G401 (cell line): ENCODE measurements at regions not wholly inside any gene's neighbourhood (a gene's known extent, or its start where the extent isn't known, plus 50 kb on each side); places are given as distances from the start of the nearest gene placed in this dataset.

ENCODE experiments used
- DNase-seq: peaks from one replicate; pipeline ENCODE4 v3.0.0-alpha.2; 2015; ENCODE audit warnings: low spot score
- in situ Hi-C: cut with HindIII; loops from 2 replicates; pipeline ENCODE4 v1.10.0; 2016; ENCODE audit warnings: low sequenced_read_pairs, mixed read lengths

DNA sequence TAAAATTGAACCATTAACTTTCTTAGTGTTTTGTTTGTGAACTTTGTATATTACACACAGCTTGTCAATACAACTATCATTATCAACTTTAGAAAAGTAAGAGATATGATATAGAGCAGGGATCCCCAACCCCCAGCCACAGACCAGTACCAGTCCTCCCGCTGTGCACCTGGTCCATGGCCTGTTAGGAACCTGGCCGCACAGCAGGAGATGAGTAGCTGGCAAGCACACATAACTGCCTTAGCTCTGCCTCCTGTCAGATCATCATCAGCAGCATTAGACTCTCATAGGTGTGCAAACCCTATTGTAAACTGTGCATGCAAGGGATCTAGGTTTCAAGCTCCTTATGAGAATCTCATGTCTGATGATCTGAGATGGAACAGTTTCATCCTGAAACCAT, 491.0 kb upstream of the NXPH2 start:
- in situ Hi-C loops: no loop called here

DNA sequence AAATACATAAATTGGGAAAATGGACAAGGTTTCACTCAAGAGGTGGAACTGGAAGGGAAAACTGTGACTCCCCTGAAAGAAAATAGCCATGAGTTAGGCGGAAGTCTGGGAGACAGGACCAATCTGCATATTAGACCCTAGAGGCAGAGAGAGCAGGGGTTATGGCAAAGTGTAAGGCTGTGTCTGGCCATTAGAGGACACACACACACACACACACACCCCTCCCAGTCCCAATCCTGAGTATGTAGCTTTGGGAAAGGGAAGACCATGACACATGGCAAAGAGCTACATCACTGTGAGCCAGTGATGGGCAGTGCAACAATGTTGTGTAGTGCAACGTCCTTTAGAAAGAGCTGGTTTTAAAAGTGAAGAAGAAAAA, 479.9 kb upstream of the NXPH2 start:
- DNase-seq: no peak
- in situ Hi-C loops: no loop called here

More for the DNA sequence above, 491.0 kb upstream of the NXPH2 start:
- peak; percentile 74 for DNase-seq

DNA sequence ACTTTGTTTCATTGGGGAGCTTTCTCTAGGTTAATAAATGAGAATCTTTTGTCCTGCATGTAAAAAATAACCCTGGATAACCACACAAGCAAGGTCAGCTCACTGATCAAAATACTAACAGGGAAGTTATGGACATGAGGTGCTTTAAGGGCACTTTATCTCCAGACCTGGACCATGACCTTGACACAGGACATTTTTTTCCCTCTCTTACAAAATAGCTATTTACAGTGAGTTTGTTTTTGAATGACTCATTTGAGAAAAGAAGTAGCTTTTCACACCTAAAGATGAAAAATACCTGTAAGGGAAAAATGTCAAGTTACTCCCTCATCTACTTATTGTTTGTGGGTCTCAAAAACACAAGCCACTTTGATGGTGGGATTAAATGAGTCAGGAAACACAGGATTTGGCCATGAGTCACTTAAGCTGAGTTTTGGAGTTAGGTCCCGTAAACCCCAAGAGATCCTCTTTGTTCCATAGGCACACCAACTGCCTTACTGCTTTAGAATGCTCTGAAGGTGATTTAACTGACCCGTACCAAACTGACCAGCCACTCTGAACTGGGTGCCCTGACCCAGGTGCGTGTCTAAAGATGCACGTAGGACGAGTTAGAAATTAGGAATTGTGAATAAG, 479.3 kb upstream of the NXPH2 start:
- no peak for DNase-seq
- in situ Hi-C loops: no loop called here

DNA sequence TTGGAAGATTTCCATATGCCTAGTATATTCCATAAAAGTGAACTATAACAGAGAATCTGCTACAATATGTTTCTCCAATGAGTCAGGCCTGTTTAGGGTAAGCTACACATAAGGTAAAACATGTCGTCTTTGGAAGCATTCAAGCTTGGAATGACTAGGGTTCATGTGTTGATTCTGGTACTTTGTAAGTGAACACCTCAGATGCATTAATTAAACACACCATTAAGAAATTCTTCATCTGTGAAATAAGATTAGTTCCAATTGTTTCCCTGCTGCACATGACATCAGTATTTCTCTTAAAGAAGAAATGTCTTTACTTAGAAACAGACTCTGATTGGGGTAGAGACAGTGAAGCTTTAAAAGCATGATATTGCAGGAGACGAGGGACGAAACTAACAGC, 461.1 kb upstream of the NXPH2 start:
- no peak for DNase-seq
- in situ Hi-C loops: no loop called here

DNA sequence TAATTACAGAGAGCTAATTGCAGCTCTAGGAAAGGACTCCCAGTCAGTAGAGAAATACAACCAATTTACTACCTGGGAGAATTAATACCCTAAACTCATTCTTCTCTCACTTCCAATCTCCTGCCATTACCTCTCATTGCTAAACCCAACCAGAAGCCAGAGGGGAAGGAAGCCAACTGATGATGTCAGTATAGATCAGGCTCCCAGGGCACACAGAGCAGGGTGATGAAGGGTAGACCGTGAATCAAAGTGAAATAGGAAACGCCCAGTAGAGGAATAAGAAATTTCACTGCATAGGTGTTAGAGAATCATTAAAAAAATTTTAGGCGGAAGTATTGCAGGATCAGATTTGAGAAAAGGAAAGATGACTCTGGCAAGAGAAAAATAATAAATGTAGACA, 456.8 kb upstream of the NXPH2 start:
- no peak for DNase-seq
- in situ Hi-C loops: no loop called here

DNA sequence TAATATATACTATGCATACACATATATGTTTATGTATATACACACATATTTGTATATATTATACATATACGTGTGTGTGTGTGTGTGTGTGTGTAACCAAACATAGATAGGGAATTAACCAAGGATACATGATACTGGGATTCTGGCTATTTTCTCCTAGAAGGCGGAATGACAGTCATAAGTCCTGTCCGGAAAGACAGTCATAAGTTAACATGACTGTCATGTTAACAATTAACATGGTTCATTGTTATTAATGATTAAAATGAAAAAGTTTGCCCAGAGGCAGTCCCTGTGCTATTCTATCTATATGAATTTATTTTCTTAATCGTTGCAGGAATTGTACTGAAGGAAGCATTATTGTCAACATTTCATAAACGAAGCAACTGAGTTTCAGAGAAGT, 450.7 kb upstream of the NXPH2 start:
- in situ Hi-C loops: no loop called here
- no peak for DNase-seq

DNA sequence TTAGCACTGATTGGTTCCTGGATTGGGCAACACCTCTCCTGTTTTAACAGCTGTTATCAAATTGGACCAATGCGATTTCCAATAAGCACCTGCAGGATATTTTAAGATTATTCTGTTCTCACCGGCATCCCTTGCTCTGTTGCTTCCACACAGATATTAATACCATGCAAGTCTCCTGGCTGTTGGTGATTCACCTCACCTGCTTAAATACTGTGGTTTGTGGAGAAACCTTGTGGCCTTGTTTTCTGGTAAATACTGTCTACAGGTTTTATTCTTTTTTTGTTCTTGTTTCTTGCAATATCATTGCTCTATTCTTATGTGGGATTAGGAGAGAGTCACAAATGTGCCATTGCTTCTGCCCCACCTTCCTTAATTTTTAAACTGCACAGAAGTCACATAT, 448.1 kb upstream of the NXPH2 start:
- in situ Hi-C loops: no loop called here
- DNase-seq: no peak

DNA sequence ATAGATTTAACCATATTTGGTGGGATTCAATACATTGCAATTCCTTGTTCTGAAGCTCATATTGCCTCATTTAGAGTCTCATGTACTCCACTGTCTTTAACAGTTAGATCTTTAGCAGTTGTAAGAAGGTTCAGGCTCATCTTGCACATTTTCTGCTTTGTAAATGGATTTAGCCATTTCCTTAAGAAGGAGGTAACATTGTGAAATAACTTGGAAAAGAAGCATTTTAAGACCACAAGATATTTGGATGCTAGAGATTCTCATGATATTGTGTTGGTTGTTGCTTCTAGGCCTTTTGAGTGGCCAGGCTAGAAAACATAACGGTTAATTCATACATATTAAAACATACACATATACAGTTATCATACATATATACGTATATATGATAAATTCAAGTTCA, 445.8 kb upstream of the NXPH2 start:
- no peak for DNase-seq
- in situ Hi-C loops: no loop called here

DNA sequence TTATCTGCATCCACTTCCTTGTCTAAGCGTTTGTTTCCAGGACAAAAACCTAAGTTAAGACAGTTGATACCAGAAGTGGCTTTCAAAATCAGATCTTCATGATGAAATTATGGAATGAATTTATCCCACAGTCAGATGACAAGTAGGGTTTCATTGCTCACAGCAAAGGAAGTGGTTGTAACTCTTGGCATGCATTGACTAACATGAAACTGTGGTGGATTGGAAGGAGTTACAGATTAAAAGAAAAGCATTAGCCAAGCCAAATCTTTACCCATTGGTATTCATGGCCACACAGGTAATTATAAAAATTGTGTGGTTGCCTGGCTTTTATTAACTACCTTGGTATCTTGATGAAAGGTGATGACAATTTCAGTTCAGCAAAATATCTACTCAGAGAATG, 438.0 kb upstream of the NXPH2 start:
- in situ Hi-C loops: no loop called here
- no peak for DNase-seq

DNA sequence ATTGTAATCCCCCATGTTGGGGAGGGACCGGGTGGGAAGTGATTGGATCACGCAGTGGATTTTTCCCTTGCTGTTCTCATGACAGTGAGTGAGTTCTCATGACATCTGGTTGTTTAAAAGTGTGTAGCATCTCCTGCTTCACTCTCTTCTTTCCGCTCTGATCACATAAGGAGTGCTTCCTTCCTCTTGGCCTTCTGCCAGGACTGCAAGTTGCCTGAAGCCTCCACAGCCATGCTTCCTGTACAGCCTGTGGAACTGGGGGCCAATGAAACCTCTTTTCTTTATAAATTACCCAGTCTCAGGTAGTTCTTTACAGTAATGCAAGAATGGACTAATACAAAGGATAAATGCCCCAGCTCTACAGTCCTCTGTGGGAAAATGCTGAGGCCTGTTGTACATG, 437.5 kb upstream of the NXPH2 start:
- DNase-seq: no peak
- in situ Hi-C loops: no loop called here

DNA sequence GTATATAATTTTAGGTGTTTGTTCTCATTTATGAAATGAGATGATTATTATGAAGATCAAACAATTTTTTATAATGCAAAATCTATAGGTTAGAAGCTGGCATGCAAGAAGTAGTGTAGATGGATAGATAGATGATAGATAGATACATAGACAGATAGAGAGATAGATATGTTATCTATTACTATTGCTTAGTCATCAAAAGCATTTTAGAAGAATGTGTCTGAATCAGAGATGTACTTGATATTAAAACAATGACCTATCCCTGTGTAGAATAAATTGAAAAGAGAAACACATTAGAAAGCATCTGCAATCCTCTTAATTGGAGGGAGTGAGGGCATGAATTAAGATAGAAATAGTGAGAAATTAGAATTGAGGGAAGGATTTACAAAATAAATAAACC, 436.2 kb upstream of the NXPH2 start:
- no peak for DNase-seq

DNA sequence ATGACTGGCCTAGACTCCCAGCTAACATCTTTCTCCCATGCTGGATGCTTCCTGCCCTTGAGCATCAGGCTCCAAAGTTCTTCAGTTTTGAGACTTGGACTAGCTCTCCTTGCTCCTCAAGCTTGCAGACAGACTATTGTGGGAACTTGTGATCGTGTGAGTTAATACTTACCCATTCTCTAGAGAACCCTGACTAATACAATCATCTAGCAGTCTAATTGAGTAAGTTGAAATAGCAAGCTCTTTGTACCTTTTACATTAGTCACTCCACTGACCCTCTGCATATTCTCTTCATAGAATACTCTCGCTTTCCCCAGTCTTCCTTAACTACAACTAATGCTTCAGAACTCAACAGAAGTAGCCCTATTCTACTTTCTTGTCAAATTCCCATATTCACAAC, 434.6 kb upstream of the NXPH2 start:
- in situ Hi-C loops: no loop called here
- DNase-seq: no peak

More for the DNA sequence above, 436.2 kb upstream of the NXPH2 start:
- in situ Hi-C loops: no loop called here

DNA sequence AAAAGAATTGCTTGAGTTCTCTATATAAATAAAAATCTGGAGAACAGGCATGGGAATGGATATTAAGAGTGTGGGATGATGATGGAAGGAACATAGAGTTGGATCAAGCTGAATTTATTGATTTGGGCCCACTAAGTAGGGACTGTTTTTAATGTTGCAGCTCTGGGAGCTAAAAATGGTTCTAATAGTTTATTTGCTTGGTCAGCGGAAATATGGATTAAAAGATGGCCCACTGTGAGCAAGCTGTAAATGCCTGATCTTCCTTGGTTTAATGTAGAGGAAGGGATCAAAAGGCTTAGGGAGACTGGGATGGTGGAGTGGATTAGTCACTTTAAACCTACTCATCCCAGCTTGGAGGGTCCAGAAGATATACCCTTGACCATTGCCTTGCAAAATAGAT, 429.4 kb upstream of the NXPH2 start:
- in situ Hi-C loops: no loop called here

DNA sequence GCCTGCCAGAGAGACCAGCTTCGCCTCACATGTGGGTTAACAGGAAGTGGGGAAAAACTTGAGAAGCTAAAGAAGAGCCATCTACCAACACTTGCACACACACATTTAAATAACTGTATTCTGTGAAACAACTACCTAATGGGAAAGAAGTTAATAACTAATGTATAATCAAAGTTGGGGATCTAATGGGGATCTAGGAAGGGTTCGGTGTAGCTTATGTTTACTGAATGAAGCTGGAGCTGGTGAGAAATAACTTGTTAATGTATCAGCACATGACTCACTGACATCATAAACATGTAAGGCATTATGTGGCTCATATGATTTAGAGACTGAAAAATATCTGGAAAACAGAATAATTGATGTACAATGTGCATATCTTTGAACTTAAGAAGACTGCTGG, 421.3 kb upstream of the NXPH2 start:
- no peak for DNase-seq
- in situ Hi-C loops: no loop called here

More for the DNA sequence above, 429.4 kb upstream of the NXPH2 start:
- DNase-seq: no peak

DNA sequence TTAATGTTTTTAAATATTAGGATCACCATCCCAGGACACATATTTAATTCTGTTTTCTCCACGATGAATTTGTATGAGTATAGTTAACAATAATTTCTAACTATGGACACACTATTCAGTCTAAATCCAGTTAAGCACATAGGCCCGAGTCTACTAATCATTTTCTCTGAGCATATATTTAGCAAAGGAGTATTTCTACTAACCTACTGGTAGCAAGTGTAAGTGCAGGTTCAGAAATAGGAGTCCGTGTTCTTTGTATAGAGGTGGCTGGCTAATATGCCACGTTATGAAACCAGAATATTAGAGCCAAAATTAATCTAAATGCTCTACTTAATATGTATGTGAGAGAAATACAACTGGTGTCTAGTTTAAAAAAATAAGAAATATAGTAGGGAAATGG, 416.6 kb upstream of the NXPH2 start:
- DNase-seq: no peak
- in situ Hi-C loops: no loop called here

DNA sequence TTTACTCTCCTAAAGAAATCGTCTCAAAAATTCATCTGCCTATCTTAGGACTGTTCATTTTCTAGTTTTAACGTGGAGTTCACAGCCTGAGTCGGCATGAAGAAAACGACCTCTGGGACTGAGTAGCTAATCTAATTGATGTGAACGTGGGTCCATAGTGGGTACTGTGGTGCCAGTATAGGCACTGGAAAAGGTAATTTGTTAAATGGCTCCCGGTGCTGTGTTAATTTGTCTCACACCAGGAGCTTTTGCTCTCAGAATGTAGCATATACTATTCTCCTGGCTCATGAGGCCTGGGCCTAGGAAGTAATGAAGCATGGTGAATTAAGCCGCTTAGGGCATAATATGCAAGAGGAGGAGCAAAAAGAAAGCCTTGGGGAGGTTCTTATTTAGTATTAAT, 414.4 kb upstream of the NXPH2 start:
- DNase-seq: no peak

DNA sequence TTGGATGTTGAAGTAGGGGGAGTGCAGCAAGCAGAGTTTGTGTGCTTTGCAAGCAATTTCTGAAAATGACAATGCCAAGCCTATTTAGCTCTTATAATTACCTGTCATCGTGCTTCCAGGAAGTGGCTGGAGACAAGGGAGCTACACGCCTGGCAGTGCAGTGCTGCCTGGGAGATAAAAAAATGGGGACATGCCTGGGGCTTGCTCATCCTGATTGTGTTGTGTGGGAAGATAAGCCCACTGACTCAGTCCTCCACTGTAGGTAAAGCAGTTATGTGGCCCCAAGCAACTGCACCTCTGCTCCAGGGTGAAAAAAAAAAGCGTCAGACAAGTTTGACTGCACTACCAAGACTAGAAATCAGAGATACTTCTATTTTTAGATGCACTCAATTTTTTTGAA, 396.9 kb upstream of the NXPH2 start:
- in situ Hi-C loops: no loop called here
- no peak for DNase-seq

More for the DNA sequence above, 414.4 kb upstream of the NXPH2 start:
- in situ Hi-C loops: no loop called here

DNA sequence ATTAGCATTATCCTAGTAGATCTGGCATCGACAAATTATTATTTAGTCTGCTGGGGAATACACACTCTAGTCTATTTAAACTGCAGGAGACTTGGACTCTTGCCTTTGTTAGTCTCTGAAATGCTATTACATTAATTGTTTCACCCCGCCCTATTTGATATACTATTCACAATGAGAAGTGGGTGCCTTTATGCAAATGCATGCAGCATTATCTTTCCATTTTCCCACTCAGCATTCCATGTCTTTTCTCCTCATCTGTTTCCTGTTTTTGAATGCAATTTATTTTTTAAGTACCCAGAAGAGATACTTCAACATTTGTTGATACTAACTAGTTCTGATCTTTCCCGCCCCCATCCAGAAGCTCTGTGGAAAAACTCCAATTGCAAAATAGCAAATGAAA, 395.3 kb upstream of the NXPH2 start:
- no peak for DNase-seq
- in situ Hi-C loops: no loop called here

DNA sequence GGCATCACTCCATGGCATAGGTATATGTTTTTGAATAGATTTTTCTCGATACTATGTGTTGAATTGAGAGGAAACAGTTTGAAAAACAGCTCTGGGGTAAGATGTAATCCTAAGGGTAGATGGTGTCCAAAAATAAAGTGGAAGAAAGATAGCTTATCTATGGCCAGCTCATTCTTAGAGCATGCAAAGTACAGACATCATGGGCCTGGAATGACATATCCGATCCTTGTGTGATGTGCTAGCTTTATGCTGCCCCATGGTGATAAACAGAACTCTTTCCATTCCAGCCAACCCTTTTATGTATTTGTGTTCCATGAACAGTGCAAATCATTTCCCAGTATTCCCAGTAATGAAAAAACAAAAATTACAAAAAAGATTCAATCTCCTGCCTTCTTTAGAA, 390.2 kb upstream of the NXPH2 start:
- DNase-seq: no peak
- in situ Hi-C loops: no loop called here

DNA sequence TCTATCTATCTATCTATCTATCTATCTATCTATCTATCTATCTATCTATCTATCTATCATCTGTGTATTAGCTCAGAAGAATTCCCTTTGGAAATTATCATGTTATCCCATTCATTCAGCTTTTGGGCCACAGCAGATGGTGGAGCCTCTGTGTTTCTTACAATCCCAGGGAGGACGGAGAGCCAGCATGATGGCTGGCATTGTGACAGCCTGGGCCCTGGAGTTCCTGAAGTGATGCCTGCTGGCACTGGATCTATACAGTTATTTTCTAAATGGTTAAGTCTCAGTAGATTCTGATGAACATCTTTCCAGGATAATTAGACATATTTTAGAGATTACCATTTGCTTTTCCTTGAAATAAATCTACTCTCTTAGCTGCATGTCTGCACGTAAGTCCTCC, 385.4 kb upstream of the NXPH2 start:
- in situ Hi-C loops: no loop called here
- DNase-seq: peak; percentile 69

DNA sequence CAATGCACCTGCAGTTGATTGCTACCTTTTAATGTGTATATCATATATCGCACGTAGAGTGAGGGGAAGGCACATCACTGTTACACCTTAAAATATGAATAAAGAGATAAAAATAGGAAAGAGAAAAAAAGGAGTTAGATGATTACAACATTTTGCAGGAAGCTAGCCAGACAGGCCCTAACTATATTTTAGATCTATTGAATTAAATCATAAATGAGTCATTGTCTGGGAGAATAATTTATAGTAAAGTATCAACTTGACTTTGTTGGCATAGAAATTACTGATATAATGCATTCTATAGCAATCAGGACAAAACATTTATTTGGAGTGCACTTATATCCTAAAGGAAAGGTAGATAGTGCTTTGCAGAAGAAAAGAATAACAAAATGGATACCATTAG, 384.9 kb upstream of the NXPH2 start:
- in situ Hi-C loops: no loop called here
- no peak for DNase-seq

DNA sequence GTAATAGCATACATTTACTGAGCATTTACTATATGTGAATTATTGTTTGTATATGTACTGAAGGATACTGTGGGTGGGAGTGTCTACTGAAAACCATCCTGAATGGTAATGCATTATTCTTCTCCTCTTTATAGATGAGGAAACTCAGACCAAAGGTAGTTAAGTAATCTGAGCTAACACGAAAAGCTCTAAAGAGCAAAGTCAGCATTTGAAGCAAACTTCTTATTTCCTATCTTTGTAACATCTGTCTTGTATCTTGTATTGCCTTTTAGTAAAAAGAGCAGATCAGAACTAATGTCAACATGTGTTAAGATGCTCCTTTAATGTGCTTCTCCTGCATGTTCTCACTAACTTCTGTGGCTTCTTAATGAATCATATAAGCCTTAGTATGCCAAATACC, 382.8 kb upstream of the NXPH2 start:
- DNase-seq: no peak
- in situ Hi-C loops: no loop called here
